Heart left ventricle (tissue), 16 donors: ENCODE measurements at regions not wholly inside any gene's neighbourhood (a gene's known extent, or its start where the extent isn't known, plus 50 kb on each side); places are given as distances from the start of the nearest gene placed in this dataset.

Experiments
- ATAC-seq, 4 donors: fragments of 200-7000 bp; cut with Tn5 transposase; one replicate each; pipeline ENCODE4 v1.9.1; 2020 to 2022; ENCODE audit warnings: moderate library complexity in 4 of 4, mild to moderate bottlenecking in 3 of 4, moderate number of reproducible peaks in 1 of 4
- DNase-seq, 5 donors: peaks; one replicate each; pipeline ENCODE4 v3.0.0-alpha.2; 2020
- H3K27ac ChIP-seq, 12 donors: fragments of 200-600 bp; sonication (generic) in 4 of 12; one replicate each; pipeline versions ENCODE4 v1.5.0 to v1.8.0; 2016 to 2022; ENCODE audit warnings: mild to moderate bottlenecking in 2 of 12
- H3K27me3 ChIP-seq, 9 donors: fragments of 200-600 bp; sonication (generic) in 2 of 9; one replicate each; pipeline versions ENCODE4 v1.5.1 to v1.8.0; 2016 to 2022; ENCODE audit warnings: mild to moderate bottlenecking in 3 of 9
- H3K36me3 ChIP-seq, 9 donors: fragments of 200-600 bp; sonication (generic) in 2 of 9; one replicate each; pipeline versions ENCODE4 v1.5.0 to v1.8.0; 2018 to 2022; ENCODE audit warnings: mild to moderate bottlenecking in 2 of 9
- H3K4me1 ChIP-seq, 12 donors: fragments of 200-600 bp; sonication (generic) in 4 of 12; one replicate each; pipeline versions ENCODE4 v1.5.0 to v1.8.0; 2016 to 2022; ENCODE audit warnings: mild to moderate bottlenecking in 3 of 12
- H3K4me3 ChIP-seq, 12 donors: fragments of 200-600 bp; sonication (generic) in 4 of 12; one replicate each; pipeline versions ENCODE4 v1.5.0 to v1.8.0; 2017 to 2022; ENCODE audit warnings: mild to moderate bottlenecking in 9 of 12, moderate library complexity in 4 of 12
- H3K9me3 ChIP-seq, 12 donors: fragments of 200-600 bp; sonication (generic) in 4 of 12; one replicate each; pipeline versions ENCODE4 v1.5.0 to v1.8.0; 2016 to 2022; ENCODE audit warnings: mild to moderate bottlenecking in 1 of 12
- POLR2A ChIP-seq, 2 donors: fragments of 450-650 bp; IDR thresholded peaks; one replicate each; pipeline ENCODE4 v1.6.1; 2017; ENCODE audit warnings: antibody characterized with exemption in 2 of 2, mild to moderate bottlenecking in 2 of 2, moderate library complexity in 2 of 2
- WGBS, 4 donors: extraction: QIAGEN DNeasy Blood & Tissue Kit in 2 of 4; methylation state at CpG; one replicate each; pipeline versions ENCODE4 v1.1.5 to v1.1.7; 2013 to 2018; 5-methylcytosine and 5-hydroxymethylcytosine counted together
- intact Hi-C, 10 donors: fragments of 100-400 bp; cut with DNase I; formaldehyde crosslinking; loops; one replicate each; pipeline versions ENCODE4 v1.11.1 to v1.14.2; 2022
- TF ChIP-seq, protein P1 (sequence below), 12 donors: fragments of 200-600 bp; sonication (generic) in 4 of 12; IDR thresholded peaks; one replicate each; pipeline versions ENCODE4 v1.5.0 to v1.8.0; 2018 to 2022; ENCODE audit warnings: antibody characterized with exemption in 12 of 12, mild to moderate bottlenecking in 5 of 12
- donor health status: ischemic (EF 13 %, LVEDD 7.1; RV severe dilation, severe dysfunction).
- donor health status: healthy with polysubstance abuse.
- donor health status: DM: no; HTN: yes; CAD: no.
- donor health status: DM: no; HTN: no; CAD: no.
- donor health status: ischemic (EF 25% LVEDD 6.9; RV normal size, moderate dysfunction).
- donor health status: ischemic (EF 25% LVEDD 5.7; RV mildly dilated, moderate dysfunction).
- donor health status: healthy.
- donor health status: DM: yes; HTN: yes; CAD: no.
- donor health status: ischemic (EF 35%, LVEDD 5.7; RV mildly dilated, moderate dysfunction).
- donor health status: nonischemic (EF 11% LVEDD 7.7; RV severe dilation, severe dysfunction).
- donor health status: DM: yes; HTN: yes; CAD: no.
- donor health status: PGD.
- donor health status: ischemic (EF 29% LVEDD 5.4; RV normal size, mild dysfunction).
- donor health status: nonischemic (EF 23%, LVEDD 6.1; RV moderate dilation, normal function).

DNA sequence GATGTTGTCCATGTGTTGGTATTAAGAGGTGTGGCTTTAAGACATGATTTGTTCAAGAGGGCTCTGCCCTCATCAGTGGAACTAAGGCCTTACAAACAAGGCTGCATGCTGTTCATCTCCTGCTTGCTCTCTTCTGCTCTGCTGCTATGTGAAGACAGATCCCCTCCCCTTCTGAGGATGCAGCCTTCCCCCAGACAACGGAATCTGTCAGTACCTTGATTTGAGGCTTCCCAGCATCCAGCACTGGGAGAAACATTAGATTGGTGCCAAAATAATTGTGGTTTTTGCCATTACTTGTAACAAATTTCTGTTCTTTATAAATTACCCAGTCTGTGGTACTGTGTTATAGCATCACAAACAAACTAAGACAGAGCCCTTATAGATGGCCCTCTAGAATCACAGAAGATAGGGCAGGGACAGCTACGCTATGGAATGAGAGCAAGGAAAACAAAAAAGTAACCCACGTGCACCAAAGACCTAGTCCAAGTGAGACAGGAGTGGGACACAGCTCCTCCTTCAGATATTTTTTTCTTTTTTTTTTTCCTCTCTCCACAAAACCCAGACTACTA is 151.5 kb upstream of the RXFP2 start:
- intact Hi-C loops, result no loop called here
- WGBS, 4 donors, result 56 to 63% (median 60%) methylated on average over 3 of the region's 3 CpGs

GRCh38 chr13:31588316-31588715 is 151.0 kb upstream of the RXFP2 start:
- ATAC-seq, result no peak

More for the DNA sequence above, 151.5 kb upstream of the RXFP2 start:
- peaks cover 0 to 9% (median 0%) of the 10 kb centered on the region in 12 donors for H3K9me3 ChIP-seq
- H3K27me3 ChIP-seq, result peaks cover 0 to 6% (median 0%) of the 10 kb centered on the region in 9 donors
- H3K4me3 ChIP-seq, result no peak overlapping the region
- no peak overlapping the region for H3K27ac ChIP-seq
- no peak for ATAC-seq
- H3K4me1 ChIP-seq, result peaks cover 0 to 8% (median 0%) of the 10 kb centered on the region in 12 donors
- H3K36me3 ChIP-seq, result no peaks in the 10 kb centered on the region
- no peak for TF ChIP-seq POLR2A (IDR thresholded peaks at IDR 0.05)
- TF ChIP-seq, protein P1, sequence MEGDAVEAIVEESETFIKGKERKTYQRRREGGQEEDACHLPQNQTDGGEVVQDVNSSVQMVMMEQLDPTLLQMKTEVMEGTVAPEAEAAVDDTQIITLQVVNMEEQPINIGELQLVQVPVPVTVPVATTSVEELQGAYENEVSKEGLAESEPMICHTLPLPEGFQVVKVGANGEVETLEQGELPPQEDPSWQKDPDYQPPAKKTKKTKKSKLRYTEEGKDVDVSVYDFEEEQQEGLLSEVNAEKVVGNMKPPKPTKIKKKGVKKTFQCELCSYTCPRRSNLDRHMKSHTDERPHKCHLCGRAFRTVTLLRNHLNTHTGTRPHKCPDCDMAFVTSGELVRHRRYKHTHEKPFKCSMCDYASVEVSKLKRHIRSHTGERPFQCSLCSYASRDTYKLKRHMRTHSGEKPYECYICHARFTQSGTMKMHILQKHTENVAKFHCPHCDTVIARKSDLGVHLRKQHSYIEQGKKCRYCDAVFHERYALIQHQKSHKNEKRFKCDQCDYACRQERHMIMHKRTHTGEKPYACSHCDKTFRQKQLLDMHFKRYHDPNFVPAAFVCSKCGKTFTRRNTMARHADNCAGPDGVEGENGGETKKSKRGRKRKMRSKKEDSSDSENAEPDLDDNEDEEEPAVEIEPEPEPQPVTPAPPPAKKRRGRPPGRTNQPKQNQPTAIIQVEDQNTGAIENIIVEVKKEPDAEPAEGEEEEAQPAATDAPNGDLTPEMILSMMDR (IDR thresholded peaks at IDR 0.05), result no peak
- DNase-seq, result no peak

DNA sequence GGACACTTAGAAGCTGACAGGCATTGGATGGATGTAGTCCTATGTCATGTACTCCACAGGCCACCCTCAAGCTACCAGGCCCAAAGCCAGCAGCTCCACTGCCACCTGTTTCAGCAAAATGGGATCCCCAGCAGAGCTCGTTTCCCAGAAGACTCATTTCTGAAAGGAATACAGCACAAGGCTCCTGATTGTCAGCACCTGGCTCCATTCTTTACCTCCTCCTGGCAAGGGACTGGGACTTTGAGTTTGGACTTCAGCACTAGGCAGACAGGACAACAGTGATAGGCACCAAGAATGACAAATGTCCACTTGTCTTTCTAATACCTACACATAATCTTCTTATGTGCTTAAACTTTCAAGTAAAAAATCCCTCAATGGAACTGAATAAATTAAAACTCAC is 150.4 kb upstream of the RXFP2 start:
- intact Hi-C loops, result no loop called here
- Histone ChIP-seq H3K9me3 (peaks cover 0 to 6% (median 0%) of the 10 kb centered on the region in 12 donors), H3K27ac (no peak overlapping the region), H3K27me3 (peaks cover 0 to 6% (median 0%) of the 10 kb centered on the region in 9 donors), H3K4me3 (no peak overlapping the region), H3K4me1 (peaks cover 0 to 8% (median 0%) of the 10 kb centered on the region in 12 donors), H3K36me3 (no peaks in the 10 kb centered on the region)
- no peak for DNase-seq
- ATAC-seq, result no peak
- 40 to 80% (median 78%) methylated on average over 1 of the region's 1 CpG for WGBS, 4 donors
- TF ChIP-seq POLR2A (IDR thresholded peaks at IDR 0.05), result no peak
- TF ChIP-seq, protein P1 (IDR thresholded peaks at IDR 0.05), result no peak

More at GRCh38 chr13:31588316-31588715, 151.0 kb upstream of the RXFP2 start:
- Histone ChIP-seq H3K27ac (no peak overlapping the region), H3K36me3 (no peaks in the 10 kb centered on the region), H3K4me1 (peaks cover 0 to 8% (median 0%) of the 10 kb centered on the region in 12 donors), H3K9me3 (peaks cover 0 to 9% (median 0%) of the 10 kb centered on the region in 12 donors), H3K4me3 (no peak overlapping the region), H3K27me3 (peaks cover 0 to 6% (median 0%) of the 10 kb centered on the region in 9 donors)
- intact Hi-C loops, result no loop called here
- 82 to 88% (median 85%) methylated on average over 3 of the region's 3 CpGs for WGBS, 4 donors
- no peak for DNase-seq
- no peak for TF ChIP-seq POLR2A (IDR thresholded peaks at IDR 0.05)
- TF ChIP-seq, protein P1 (IDR thresholded peaks at IDR 0.05), result no peak

- H3K27me3 ChIP-seq, result peaks cover 0 to 6% (median 0%) of the 10 kb centered on the region in 9 donors
- no peak overlapping the region for H3K27ac ChIP-seq
- H3K36me3 ChIP-seq, result no peaks in the 10 kb centered on the region
- WGBS, 4 donors, result 32 to 43% (median 36%) methylated on average over 4 of the region's 4 CpGs
- intact Hi-C loops, result no loop called here
- TF ChIP-seq POLR2A (IDR thresholded peaks at IDR 0.05), result no peak
- TF ChIP-seq, protein P1 (IDR thresholded peaks at IDR 0.05), result no peak
- peaks cover 0 to 18% (median 0%) of the 10 kb centered on the region in 12 donors for H3K4me1 ChIP-seq
- ATAC-seq (no peak), DNase-seq (no peak)
- no peaks in the 10 kb centered on the region for H3K9me3 ChIP-seq
- no peak overlapping the region for H3K4me3 ChIP-seq
Observed at GRCh38 chr13:31591642-31592233, 147.6 kb upstream of the RXFP2 start.
